B cell (primary cell): ENCODE measurements at regions not wholly inside any gene's neighbourhood (a gene's known extent, or its start where the extent isn't known, plus 50 kb on each side); places are given as distances from the start of the nearest gene placed in this dataset.

Source experiments
- ATAC-seq: fragments of 200-7000 bp; cut with Tn5 transposase; one replicate; pipeline ENCODE4 v1.10.0; 2021; ENCODE audit warnings: low read depth, mild to moderate bottlenecking, moderate number of reproducible peaks, moderate library complexity
- CTCF ChIA-PET: fragments of 350-600 bp; sonication (Branson Sonifier 250); formaldehyde crosslinking; loops from one replicate; lab custom pipeline; 2021; ENCODE audit warnings: antibody characterized with exemption, inconsistent platforms; lab: Charles Lee
- POLR2A ChIA-PET: fragments of 350-600 bp; sonication (Branson Sonifier 250); formaldehyde crosslinking; loops from one replicate; lab custom pipeline; 2021; ENCODE audit warnings: antibody characterized with exemption; lab: Charles Lee
- DNase-seq: peaks from one replicate; pipeline ENCODE4 v3.0.0; 2013
- H2AFZ ChIP-seq: 2 replicates; pipeline ENCODE4 v1.6.1; 2012; ENCODE audit warnings: mild to moderate bottlenecking, low read depth, low read length; ENCODE audit not compliant: insufficient read depth, poor library complexity, severe bottlenecking
- H3K27ac ChIP-seq, 2 donors: 1 replicate in 1 of 2; 2 replicates in 1 of 2; pipeline ENCODE4 v1.5.1; 2012 to 2013; ENCODE audit warnings: low read length in 2 of 2, mild to moderate bottlenecking in 2 of 2, moderate library complexity in 1 of 2
- H3K27me3 ChIP-seq, 4 experiments: fragments of 200-600 bp in 1 of 4; sonication (generic) in 1 of 4; replicated peaks in 1 of 4; 1 replicate in 2 of 4; 2 replicates in 2 of 4; pipeline versions ENCODE4 v1.6.1 to v1.7.0; 2013 to 2016; ENCODE audit warnings: low read length in 3 of 4, mild to moderate bottlenecking in 2 of 4, mixed read lengths in 1 of 4, moderate library complexity in 1 of 4; ENCODE audit not compliant: insufficient read depth in 4 of 4, control insufficient read depth in 3 of 4; ENCODE audit errors: control extremely low read depth in 1 of 4
- H3K36me3 ChIP-seq, 2 experiments: replicated peaks in 1 of 2; 1 replicate in 1 of 2; 2 replicates in 1 of 2; pipeline versions ENCODE4 v1.6.1 to v1.7.1; 2013; ENCODE audit warnings: low read length in 1 of 2; ENCODE audit not compliant: insufficient read depth in 2 of 2, control insufficient read depth in 1 of 2; ENCODE audit errors: control extremely low read depth in 1 of 2, extremely low read depth in 1 of 2
- H3K4me1 ChIP-seq, 2 donors: fragments of 200-600 bp in 1 of 2; sonication (generic) in 1 of 2; 1 replicate in 1 of 2; 2 replicates in 1 of 2; pipeline versions ENCODE4 v1.5.1 to v1.6.1; 2013 to 2017; ENCODE audit warnings: low read length in 2 of 2; ENCODE audit not compliant: control insufficient read depth in 2 of 2, insufficient read depth in 2 of 2
- H3K4me2 ChIP-seq: replicated peaks from 2 replicates; pipeline ENCODE3; 2012; ENCODE audit warnings: mild to moderate bottlenecking, low read depth, low read length; ENCODE audit not compliant: poor library complexity, severe bottlenecking
- H3K4me3 ChIP-seq, 5 experiments: fragments of 200-600 bp in 1 of 5; sonication (generic) in 1 of 5; 1 replicate in 3 of 5; 2 replicates in 2 of 5; pipeline versions ENCODE4 v1.5.1 to v1.7.0; 2011 to 2016; ENCODE audit warnings: low read length in 4 of 5, mild to moderate bottlenecking in 4 of 5, low read depth in 2 of 5, control low read depth in 1 of 5, moderate library complexity in 1 of 5; ENCODE audit not compliant: insufficient read depth in 1 of 5; ENCODE audit errors: control extremely low read depth in 1 of 5, extremely low read depth in 1 of 5
- H3K79me2 ChIP-seq: fragments of 200-600 bp; sonication (generic); one replicate; pipeline ENCODE4 v1.6.0; 2016; ENCODE audit warnings: low read length; ENCODE audit not compliant: control insufficient read depth, insufficient read depth
- H3K9ac ChIP-seq: fragments of 200-600 bp; sonication (generic); 2 replicates; pipeline ENCODE4 v1.6.1; 2017; ENCODE audit warnings: mild to moderate bottlenecking, low read length, moderate library complexity
- H3K9me3 ChIP-seq, 3 donors: one replicate each; pipeline versions ENCODE4 v1.6.1 to v1.7.1; 2013; ENCODE audit warnings: low read length in 2 of 3; ENCODE audit not compliant: control insufficient read depth in 2 of 3, insufficient read depth in 1 of 3; ENCODE audit errors: control extremely low read depth in 1 of 3
- H4K20me1 ChIP-seq: 2 replicates; pipeline ENCODE4 v1.6.0; 2012; ENCODE audit warnings: mild to moderate bottlenecking, low read length; ENCODE audit not compliant: insufficient read depth, control insufficient read depth, poor library complexity, severe bottlenecking
- H3K27ac Mint-ChIP-seq: one replicate; pipeline ENCODE4 v1.8.0; 2021; ENCODE audit warnings: mixed read lengths
- H3K27me3 Mint-ChIP-seq: one replicate; pipeline ENCODE4 v1.8.0; 2021; ENCODE audit warnings: mixed read lengths
- H3K4me1 Mint-ChIP-seq: one replicate; pipeline ENCODE4 v1.8.0; 2021; ENCODE audit warnings: mixed read lengths
- H3K4me3 Mint-ChIP-seq: one replicate; pipeline ENCODE4 v1.8.0; 2021; ENCODE audit warnings: mixed read lengths
- H3K9me3 Mint-ChIP-seq: one replicate; pipeline ENCODE4 v1.8.0; 2022; ENCODE audit warnings: mixed read lengths; ENCODE audit not compliant: insufficient read depth
- EZH2 ChIP-seq: IDR thresholded peaks from 2 replicates; pipeline ENCODE4 v1.6.1; 2012; ENCODE audit warnings: borderline replicate concordance, low read depth, mild to moderate bottlenecking, moderate library complexity, low read length; ENCODE audit not compliant: insufficient read depth, poor library complexity, severe bottlenecking
- WGBS: methylation state at CpG from one replicate; pipeline ENCODE4 v1.1.5; 2013; ENCODE audit warnings: missing lambda C conversion rate; ENCODE audit not compliant: insufficient coverage; 5-methylcytosine and 5-hydroxymethylcytosine counted together
- intact Hi-C: fragments of 100-400 bp; cut with micrococcal nuclease; formaldehyde crosslinking; loops from one replicate; pipeline ENCODE4 v1.10.0; 2022
- TF ChIP-seq, protein P1 (sequence below): fragments of 200-600 bp; IDR thresholded peaks from one replicate; pipeline ENCODE4 v1.8.0; 2022; ENCODE audit warnings: antibody characterized with exemption, mild to moderate bottlenecking

DNA sequence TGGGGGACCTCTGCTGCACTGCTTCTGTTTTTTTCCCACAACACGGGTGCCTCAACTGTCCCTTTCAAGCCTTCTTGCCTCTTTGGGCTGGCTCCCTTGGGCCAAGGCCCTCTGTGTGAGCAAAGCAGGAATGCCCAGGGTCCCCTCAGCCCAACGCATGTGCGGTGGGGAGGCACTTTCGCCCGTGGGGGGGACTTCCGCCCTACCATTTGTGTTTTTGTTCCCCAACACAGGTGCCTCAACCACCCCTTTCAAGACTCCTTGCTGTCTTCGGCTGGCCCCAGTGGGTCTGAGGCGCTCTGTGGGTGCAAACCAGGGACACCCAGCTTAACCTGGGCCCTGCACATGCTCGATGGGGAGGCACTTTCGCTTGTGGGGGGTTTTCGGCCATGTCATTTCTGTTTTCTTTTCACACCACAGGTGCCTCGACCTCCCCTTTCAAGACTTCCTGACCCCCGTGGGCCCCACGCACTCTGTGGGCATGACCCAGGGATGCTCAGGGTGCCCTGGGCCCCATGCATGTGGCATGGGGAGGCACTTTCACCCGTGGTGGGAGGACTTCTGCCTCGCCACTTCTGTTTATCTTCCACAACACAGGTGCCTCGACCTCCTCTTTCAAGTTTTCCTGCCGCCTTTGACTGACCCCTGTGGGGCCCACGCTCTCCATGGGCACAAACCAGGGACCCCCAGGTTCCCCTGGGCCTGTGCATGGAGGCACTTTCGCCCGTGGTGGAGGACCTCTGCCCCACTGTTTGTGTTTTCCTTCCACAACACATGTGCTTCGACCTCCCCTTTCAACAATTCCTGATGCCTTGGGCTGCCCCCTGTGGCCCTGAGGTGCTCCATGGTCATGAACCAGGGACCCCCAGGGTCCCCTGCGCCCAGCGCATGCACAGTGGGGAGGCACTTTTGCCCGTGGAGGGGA, 365.7 kb downstream of the ALG10 start:
- ATAC-seq (no peak), DNase-seq (no peak)
- no peak for TF ChIP-seq EZH2
- TF ChIP-seq, protein P1, sequence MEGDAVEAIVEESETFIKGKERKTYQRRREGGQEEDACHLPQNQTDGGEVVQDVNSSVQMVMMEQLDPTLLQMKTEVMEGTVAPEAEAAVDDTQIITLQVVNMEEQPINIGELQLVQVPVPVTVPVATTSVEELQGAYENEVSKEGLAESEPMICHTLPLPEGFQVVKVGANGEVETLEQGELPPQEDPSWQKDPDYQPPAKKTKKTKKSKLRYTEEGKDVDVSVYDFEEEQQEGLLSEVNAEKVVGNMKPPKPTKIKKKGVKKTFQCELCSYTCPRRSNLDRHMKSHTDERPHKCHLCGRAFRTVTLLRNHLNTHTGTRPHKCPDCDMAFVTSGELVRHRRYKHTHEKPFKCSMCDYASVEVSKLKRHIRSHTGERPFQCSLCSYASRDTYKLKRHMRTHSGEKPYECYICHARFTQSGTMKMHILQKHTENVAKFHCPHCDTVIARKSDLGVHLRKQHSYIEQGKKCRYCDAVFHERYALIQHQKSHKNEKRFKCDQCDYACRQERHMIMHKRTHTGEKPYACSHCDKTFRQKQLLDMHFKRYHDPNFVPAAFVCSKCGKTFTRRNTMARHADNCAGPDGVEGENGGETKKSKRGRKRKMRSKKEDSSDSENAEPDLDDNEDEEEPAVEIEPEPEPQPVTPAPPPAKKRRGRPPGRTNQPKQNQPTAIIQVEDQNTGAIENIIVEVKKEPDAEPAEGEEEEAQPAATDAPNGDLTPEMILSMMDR = no peak
- Histone ChIP-seq H3K4me1 (no peaks in the 10 kb centered on the region), H3K36me3 (no peaks in the 10 kb centered on the region), H3K27me3 (peaks cover 0 to 2% (median 0%) of the 10 kb centered on the region in 4 experiments), H3K27ac (no peak overlapping the region), H3K9me3 (peaks cover 0 to 100% (median 10%) of the 10 kb centered on the region in 3 donors), H2AFZ (no peak overlapping the region), H3K79me2 (no peaks in the 10 kb centered on the region), H4K20me1 (no peaks in the 10 kb centered on the region), H3K9ac (no peak overlapping the region), H3K4me3 (no peak overlapping the region), H3K4me2 (no peak overlapping the region)
- intact Hi-C loops = no loop called here
- ChIA-PET POLR2A (no interaction called here), CTCF (no interaction called here)
- no peak overlapping the region for H3K4me3 Mint-ChIP-seq
- no peaks in the 10 kb centered on the region for H3K9me3 Mint-ChIP-seq
- H3K4me1 Mint-ChIP-seq = no peaks in the 10 kb centered on the region
- no peak overlapping the region for H3K27ac Mint-ChIP-seq
- no peaks in the 10 kb centered on the region for H3K27me3 Mint-ChIP-seq
- 89% methylated on average over 20 of the region's 25 CpGs for WGBS

DNA sequence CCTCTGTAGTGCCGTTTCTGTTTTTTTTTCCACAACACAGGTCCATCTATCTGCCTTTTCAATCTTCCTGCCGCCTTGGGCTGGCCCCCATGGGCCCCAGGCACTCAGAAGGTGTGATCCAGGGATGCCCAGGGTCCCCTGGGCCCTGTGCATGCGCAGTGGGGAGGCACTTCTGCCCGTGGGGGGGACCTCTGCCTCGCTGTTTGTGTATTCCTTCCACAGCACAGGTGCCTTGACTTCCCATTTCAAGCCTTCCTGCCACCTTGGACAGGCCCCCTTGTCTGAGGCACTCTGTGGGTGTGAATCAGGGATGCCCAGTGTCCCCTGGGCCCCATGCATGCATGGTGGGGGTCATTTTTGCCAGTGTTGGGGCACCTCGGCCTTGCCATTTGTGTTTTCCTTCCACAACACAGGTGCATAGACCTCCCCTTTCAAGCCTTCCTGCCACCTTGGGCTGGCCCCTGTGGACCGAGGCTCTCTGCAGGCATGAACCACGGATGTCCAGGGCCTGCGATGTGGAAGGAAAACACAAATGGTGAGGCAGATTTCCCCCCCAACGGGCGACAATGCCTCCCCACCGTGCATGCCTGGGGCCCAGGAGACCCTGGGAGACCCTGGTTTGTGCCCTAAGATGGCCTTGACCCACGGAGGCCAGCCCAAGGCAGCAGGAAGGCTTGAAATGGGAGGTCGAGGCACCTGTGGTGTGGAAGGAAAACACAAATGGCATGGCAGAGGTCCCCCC, 366.5 kb downstream of the ALG10 start:
- ATAC-seq = no peak
- H3K27ac Mint-ChIP-seq = no peak overlapping the region
- DNase-seq = no peak
- no peaks in the 10 kb centered on the region for H3K4me1 Mint-ChIP-seq
- no peak overlapping the region for H3K27ac ChIP-seq
- H2AFZ ChIP-seq = no peak overlapping the region
- POLR2A ChIA-PET = no interaction called here
- H4K20me1 ChIP-seq = no peaks in the 10 kb centered on the region
- H3K9ac ChIP-seq = no peak overlapping the region
- 66% methylated on average over 11 of the region's 14 CpGs for WGBS
- H3K4me1 ChIP-seq = no peaks in the 10 kb centered on the region
- peaks cover 0 to 2% (median 0%) of the 10 kb centered on the region in 4 experiments for H3K27me3 ChIP-seq
- H3K9me3 ChIP-seq = peaks cover 0 to 100% (median 10%) of the 10 kb centered on the region in 3 donors
- H3K4me3 Mint-ChIP-seq = no peak overlapping the region
- CTCF ChIA-PET = no interaction called here
- no peak overlapping the region for H3K4me2 ChIP-seq
- no peaks in the 10 kb centered on the region for H3K36me3 ChIP-seq
- H3K9me3 Mint-ChIP-seq = no peaks in the 10 kb centered on the region
- intact Hi-C loops = no loop called here
- no peak for TF ChIP-seq EZH2
- TF ChIP-seq, protein P1 = no peak
- H3K4me3 ChIP-seq = no peak overlapping the region
- H3K79me2 ChIP-seq = no peaks in the 10 kb centered on the region
- H3K27me3 Mint-ChIP-seq = no peaks in the 10 kb centered on the region
